Mesendoderm (in vitro differentiated cells): ENCODE measurements at regions not wholly inside any gene's neighbourhood (a gene's known extent, or its start where the extent isn't known, plus 50 kb on each side); places are given as distances from the start of the nearest gene placed in this dataset.

Source experiments
- DNase-seq: peaks from one replicate; pipeline ENCODE4 v3.0.0; 2013
- H2AK5ac ChIP-seq: 2 replicates; pipeline ENCODE4 v1.6.1; 2013; ENCODE audit warnings: low read length, inconsistent platforms
- H2BK120ac ChIP-seq: 2 replicates; pipeline ENCODE4 v1.6.1; 2013; ENCODE audit warnings: low read depth, mild to moderate bottlenecking, low read length, moderate library complexity, mixed read lengths
- H2BK15ac ChIP-seq: replicated peaks from 2 replicates; pipeline ENCODE4 v1.6.1; 2013; ENCODE audit warnings: low read depth, mild to moderate bottlenecking, moderate library complexity
- H2BK5ac ChIP-seq: 2 replicates; pipeline ENCODE4 v1.6.1; 2013; ENCODE audit warnings: low read length, inconsistent platforms
- H3K18ac ChIP-seq: 2 replicates; pipeline ENCODE4 v1.6.1; 2013; ENCODE audit warnings: mild to moderate bottlenecking, low read length, mixed read lengths
- H3K23ac ChIP-seq: one replicate; pipeline ENCODE4 v1.6.1; 2013; ENCODE audit warnings: low read length
- H3K27ac ChIP-seq: 2 replicates; pipeline ENCODE4 v1.5.1; 2013; ENCODE audit warnings: low read depth, mild to moderate bottlenecking, inconsistent platforms, low read length, moderate library complexity
- H3K27me3 ChIP-seq: 2 replicates; pipeline ENCODE4 v1.6.1; 2013; ENCODE audit warnings: low read length, control low read depth, mild to moderate bottlenecking, inconsistent platforms; ENCODE audit not compliant: insufficient read depth, poor library complexity
- H3K36me3 ChIP-seq: 2 replicates; pipeline ENCODE4 v1.6.1; 2013; ENCODE audit warnings: low read length, inconsistent platforms; ENCODE audit not compliant: control insufficient read depth, insufficient read depth
- H3K4ac ChIP-seq: one replicate; pipeline ENCODE4 v1.6.1; 2013; ENCODE audit warnings: low read depth, mild to moderate bottlenecking, low read length, moderate library complexity
- H3K4me1 ChIP-seq: 2 replicates; pipeline ENCODE4 v1.6.1; 2013; ENCODE audit warnings: low read depth, low read length, inconsistent platforms; ENCODE audit not compliant: control insufficient read depth
- H3K4me2 ChIP-seq: 2 replicates; pipeline ENCODE4 v1.6.1; 2013; ENCODE audit warnings: low read length
- H3K4me3 ChIP-seq: 2 replicates; pipeline ENCODE4 v1.5.1; 2013; ENCODE audit warnings: mild to moderate bottlenecking, low read length
- H3K56ac ChIP-seq: one replicate; pipeline ENCODE4 v1.6.1; 2013; ENCODE audit warnings: low read length
- H3K79me1 ChIP-seq: 2 replicates; pipeline ENCODE4 v1.6.1; 2013; ENCODE audit warnings: low read length, inconsistent platforms
- H3K79me2 ChIP-seq: 2 replicates; pipeline ENCODE4 v1.6.1; 2013; ENCODE audit warnings: mild to moderate bottlenecking, low read length; ENCODE audit not compliant: control insufficient read depth, insufficient read depth
- H3K9ac ChIP-seq: 2 replicates; pipeline ENCODE4 v1.6.1; 2013; ENCODE audit warnings: low read length, inconsistent platforms
- H4K5ac ChIP-seq: one replicate; pipeline ENCODE4 v1.6.1; 2013; ENCODE audit warnings: low read length
- H4K8ac ChIP-seq: one replicate; pipeline ENCODE4 v1.6.1; 2013; ENCODE audit warnings: low read depth, mild to moderate bottlenecking, control low read depth, low read length, moderate library complexity
- WGBS: extraction: QIAGEN DNeasy Blood & Tissue Kit; methylation state at CpG from one replicate; pipeline ENCODE4 v1.1.7; 2013; ENCODE audit warnings: low lambda C conversion rate, missing lambda C conversion rate; ENCODE audit not compliant: insufficient coverage; ENCODE audit errors: extremely low coverage; 5-methylcytosine and 5-hydroxymethylcytosine counted together

- Histone ChIP-seq H3K79me2 (no peaks in the 10 kb centered on the region), H2BK15ac (no peak overlapping the region), H2AK5ac (no peak overlapping the region), H2BK120ac (no peak overlapping the region), H3K27ac (no peak overlapping the region), H3K4me2 (no peak overlapping the region), H4K5ac (no peak overlapping the region), H3K18ac (no peak overlapping the region), H3K23ac (no peak overlapping the region), H3K36me3 (no peaks in the 10 kb centered on the region), H2BK5ac (no peak overlapping the region), H3K27me3 (no peaks in the 10 kb centered on the region), H3K79me1 (no peaks in the 10 kb centered on the region), H3K56ac (no peak overlapping the region), H3K4me3 (no peak overlapping the region), H3K4me1 (peaks cover 3% of the 10 kb centered on the region), H3K4ac (no peak overlapping the region), H3K9ac (no peak overlapping the region), H4K8ac (no peak overlapping the region)
- WGBS, result no CpG with 5 or more reads among the region's 1 CpG
- DNase-seq, result no peak
Observed at GRCh38 chr5:158070859-158071258, 211.9 kb upstream of the CLINT1 start.

GRCh38 chr5:158069838-158070237 lies 210.9 kb upstream of the CLINT1 start:
- no peak overlapping the region for H2BK15ac ChIP-seq
- no peaks in the 10 kb centered on the region for H3K27me3 ChIP-seq
- no peak overlapping the region for H4K8ac ChIP-seq
- H3K4me3 ChIP-seq, result no peak overlapping the region
- H3K9ac ChIP-seq, result no peak overlapping the region
- no peak overlapping the region for H2BK5ac ChIP-seq
- H2BK120ac ChIP-seq, result no peak overlapping the region
- DNase-seq, result no peak
- no peak overlapping the region for H3K56ac ChIP-seq
- H3K27ac ChIP-seq, result no peak overlapping the region
- H3K79me1 ChIP-seq, result no peaks in the 10 kb centered on the region
- H3K36me3 ChIP-seq, result no peaks in the 10 kb centered on the region
- no peaks in the 10 kb centered on the region for H3K79me2 ChIP-seq
- H3K4me2 ChIP-seq, result no peak overlapping the region
- no peak overlapping the region for H3K18ac ChIP-seq
- H4K5ac ChIP-seq, result no peak overlapping the region
- no peak overlapping the region for H3K23ac ChIP-seq
- H3K4ac ChIP-seq, result no peak overlapping the region
- H2AK5ac ChIP-seq, result no peak overlapping the region
- no CpG with 5 or more reads among the region's 2 CpGs for WGBS
- H3K4me1 ChIP-seq, result no peaks in the 10 kb centered on the region

- Histone ChIP-seq H2BK5ac (no peak overlapping the region), H3K79me1 (no peaks in the 10 kb centered on the region), H4K8ac (no peak overlapping the region), H3K23ac (no peak overlapping the region), H2BK15ac (no peak overlapping the region), H3K4me2 (no peak overlapping the region), H3K56ac (no peak overlapping the region), H2BK120ac (no peak overlapping the region), H3K4ac (no peak overlapping the region), H3K18ac (no peak overlapping the region), H4K5ac (no peak overlapping the region), H3K79me2 (no peaks in the 10 kb centered on the region), H3K9ac (no peak overlapping the region), H3K4me1 (no peaks in the 10 kb centered on the region), H2AK5ac (no peak overlapping the region), H3K27ac (no peak overlapping the region), H3K4me3 (no peak overlapping the region), H3K36me3 (no peaks in the 10 kb centered on the region), H3K27me3 (no peaks in the 10 kb centered on the region)
- DNase-seq, result peak; percentile 46
- WGBS, result no CpG with 5 or more reads among the region's 4 CpGs
Observed at GRCh38 chr5:158068964-158069363, 210.0 kb upstream of the CLINT1 start.

GRCh38 chr5:158066076-158066475 lies 207.1 kb upstream of the CLINT1 start:
- Histone ChIP-seq H2BK5ac (no peak overlapping the region), H2AK5ac (no peak overlapping the region), H3K18ac (no peak overlapping the region), H3K9ac (no peak overlapping the region), H3K27me3 (peaks cover 2% of the 10 kb centered on the region), H3K36me3 (no peaks in the 10 kb centered on the region), H4K5ac (no peak overlapping the region), H3K23ac (no peak overlapping the region), H3K4ac (no peak overlapping the region), H3K79me1 (no peaks in the 10 kb centered on the region), H2BK120ac (no peak overlapping the region), H3K27ac (no peak overlapping the region), H2BK15ac (no peak overlapping the region), H3K56ac (no peak overlapping the region), H3K4me2 (no peak overlapping the region), H3K4me1 (no peaks in the 10 kb centered on the region), H3K4me3 (no peak overlapping the region), H4K8ac (no peak overlapping the region), H3K79me2 (no peaks in the 10 kb centered on the region)
- no CpG with 5 or more reads among the region's 1 CpG for WGBS
- no peak for DNase-seq

GRCh38 chr5:158064334-158065123 lies 205.6 kb upstream of the CLINT1 start:
- Histone ChIP-seq H3K4me2 (no peak overlapping the region), H3K9ac (no peak overlapping the region), H2BK120ac (no peak overlapping the region), H3K79me2 (no peaks in the 10 kb centered on the region), H3K4ac (no peak overlapping the region), H3K4me3 (no peak overlapping the region), H3K27me3 (peaks cover 2% of the 10 kb centered on the region), H3K18ac (no peak overlapping the region), H3K56ac (no peak overlapping the region), H3K4me1 (no peaks in the 10 kb centered on the region), H3K23ac (no peak overlapping the region), H2BK5ac (no peak overlapping the region), H2BK15ac (no peak overlapping the region), H4K8ac (no peak overlapping the region), H3K79me1 (no peaks in the 10 kb centered on the region), H3K36me3 (no peaks in the 10 kb centered on the region), H3K27ac (no peak overlapping the region), H2AK5ac (no peak overlapping the region), H4K5ac (no peak overlapping the region)
- no peak for DNase-seq
- no CpG with 5 or more reads among the region's 5 CpGs for WGBS

GRCh38 chr5:158063052-158063451 lies 204.1 kb upstream of the CLINT1 start:
- no peak overlapping the region for H2AK5ac ChIP-seq
- H3K4me2 ChIP-seq, result no peak overlapping the region
- H3K4me3 ChIP-seq, result no peak overlapping the region
- H3K23ac ChIP-seq, result no peak overlapping the region
- no peaks in the 10 kb centered on the region for H3K79me2 ChIP-seq
- no peak for DNase-seq
- no CpG with 5 or more reads among the region's 1 CpG for WGBS
- H3K9ac ChIP-seq, result no peak overlapping the region
- H2BK120ac ChIP-seq, result no peak overlapping the region
- no peaks in the 10 kb centered on the region for H3K79me1 ChIP-seq
- no peak overlapping the region for H2BK15ac ChIP-seq
- H2BK5ac ChIP-seq, result no peak overlapping the region
- no peak overlapping the region for H4K8ac ChIP-seq
- no peaks in the 10 kb centered on the region for H3K36me3 ChIP-seq
- no peak overlapping the region for H3K56ac ChIP-seq
- no peak overlapping the region for H3K27ac ChIP-seq
- H3K4ac ChIP-seq, result no peak overlapping the region
- peaks cover 2% of the 10 kb centered on the region for H3K27me3 ChIP-seq
- H3K4me1 ChIP-seq, result no peaks in the 10 kb centered on the region
- no peak overlapping the region for H3K18ac ChIP-seq
- H4K5ac ChIP-seq, result no peak overlapping the region
